GM18498 (cell line): ENCODE measurements at regions not wholly inside any gene's neighbourhood (a gene's known extent, or its start where the extent isn't known, plus 50 kb on each side); places are given as distances from the start of the nearest gene placed in this dataset.

ENCODE experiments used
- ATAC-seq: cut with Tn5 transposase; IDR thresholded peaks from one replicate; pipeline ENCODE4 v1.9.1; 2021; ENCODE audit warnings: mild to moderate bottlenecking, moderate library complexity; ENCODE audit not compliant: unreplicated experiment

- no peak for ATAC-seq
Observed at GRCh38 chr3:176469694-176470205, 727.5 kb downstream of the TBL1XR1 start.

GRCh38 chr3:176463610-176464009 is 733.7 kb downstream of the TBL1XR1 start:
- no peak for ATAC-seq

- ATAC-seq, result no peak
Observed at GRCh38 chr3:176447369-176447768, 749.9 kb downstream of the TBL1XR1 start.

- no peak for ATAC-seq
Observed at GRCh38 chr3:176442326-176442725, 755.0 kb downstream of the TBL1XR1 start.

- ATAC-seq, result no peak
Observed at GRCh38 chr3:176439729-176440128, 757.6 kb downstream of the TBL1XR1 start.

GRCh38 chr3:176431991-176432390 is 765.3 kb downstream of the TBL1XR1 start:
- ATAC-seq, result no peak

- no peak for ATAC-seq
Observed at GRCh38 chr3:176431038-176431418, 766.3 kb downstream of the TBL1XR1 start.

- ATAC-seq, result no peak
Observed at GRCh38 chr3:176430244-176431037, 766.8 kb downstream of the TBL1XR1 start.

GRCh38 chr3:176428552-176428951 is 768.7 kb downstream of the TBL1XR1 start:
- no peak for ATAC-seq

GRCh38 chr3:176426371-176426770 is 770.9 kb downstream of the TBL1XR1 start:
- no peak for ATAC-seq

- ATAC-seq, result no peak
Observed at GRCh38 chr3:176416870-176417269, 780.4 kb downstream of the TBL1XR1 start.

GRCh38 chr3:176415661-176416295 is 781.5 kb downstream of the TBL1XR1 start:
- no peak for ATAC-seq

- no peak for ATAC-seq
Observed at GRCh38 chr3:176412771-176413170, 784.5 kb downstream of the TBL1XR1 start.

GRCh38 chr3:176403531-176403930 is 793.8 kb downstream of the TBL1XR1 start:
- no peak for ATAC-seq

GRCh38 chr3:176401211-176401610 is 796.1 kb downstream of the TBL1XR1 start:
- no peak for ATAC-seq

GRCh38 chr3:176399193-176399592 is 798.1 kb downstream of the TBL1XR1 start:
- ATAC-seq, result no peak

GRCh38 chr3:176395240-176395639 is 802.0 kb downstream of the TBL1XR1 start:
- ATAC-seq, result no peak

- no peak for ATAC-seq
Observed at GRCh38 chr3:176378789-176379188, 818.5 kb downstream of the TBL1XR1 start.

- no peak for ATAC-seq
Observed at GRCh38 chr3:176376531-176376930, 820.8 kb downstream of the TBL1XR1 start.

GRCh38 chr3:176375519-176375918 is 821.8 kb downstream of the TBL1XR1 start:
- ATAC-seq, result no peak

GRCh38 chr3:176362191-176362731 is 835.0 kb downstream of the TBL1XR1 start:
- no peak for ATAC-seq

GRCh38 chr3:176359211-176359610 is 838.1 kb downstream of the TBL1XR1 start:
- ATAC-seq, result no peak
